Islet precursor cell (in vitro differentiated cells): ENCODE measurements at regions not wholly inside any gene's neighbourhood (a gene's known extent, or its start where the extent isn't known, plus 50 kb on each side); places are given as distances from the start of the nearest gene placed in this dataset.

Experiments used
- DNase-seq: peaks from one replicate; pipeline ENCODE4 v3.0.0-alpha.2; 2018

DNA sequence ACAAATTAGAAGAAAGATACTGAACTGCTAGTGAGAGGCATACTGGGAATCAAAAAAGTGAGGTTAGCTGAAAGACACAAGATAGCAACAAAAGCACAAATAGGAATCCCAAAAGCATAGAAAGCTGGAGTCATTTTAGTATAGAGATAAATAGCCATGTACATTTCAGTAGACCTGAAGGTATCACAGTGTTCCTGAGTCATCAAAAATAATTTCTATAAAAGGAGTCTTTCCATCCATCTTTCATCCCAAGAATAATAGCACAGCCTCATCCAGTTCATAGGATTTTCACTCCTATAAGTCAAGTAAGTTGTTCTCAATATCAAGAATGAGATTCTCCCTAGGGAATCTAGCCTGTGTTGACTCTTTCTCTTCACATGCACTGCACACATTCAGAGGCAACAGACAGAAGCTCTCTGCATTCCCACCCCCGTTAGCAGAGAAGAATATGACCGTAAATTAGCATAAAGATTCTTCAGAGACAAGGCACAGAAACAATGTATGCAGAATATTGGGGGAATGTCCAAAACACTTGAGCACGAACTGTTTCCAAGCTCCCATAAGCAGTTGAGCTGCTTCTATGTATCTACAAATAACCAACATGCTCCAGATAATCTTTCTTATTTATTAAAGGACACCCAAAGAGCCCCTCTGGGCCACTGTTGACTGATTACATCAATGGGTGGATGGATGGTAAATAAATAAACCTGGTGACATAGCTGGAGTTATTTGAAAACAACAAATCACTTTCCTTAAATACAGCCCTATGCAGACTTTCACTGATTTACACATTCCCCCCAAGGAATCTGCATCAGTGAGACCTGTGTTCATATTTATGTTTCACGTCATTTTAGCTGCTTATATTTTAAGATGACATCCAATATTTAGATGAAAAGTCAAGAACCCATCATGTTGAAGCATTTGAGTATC is 174.5 kb upstream of the PKDCC start:
- DNase-seq = no peak

- DNase-seq = peak; percentile 22
Measured at GRCh38 chr2:41877114-41877678, 170.6 kb upstream of the PKDCC start.

DNA sequence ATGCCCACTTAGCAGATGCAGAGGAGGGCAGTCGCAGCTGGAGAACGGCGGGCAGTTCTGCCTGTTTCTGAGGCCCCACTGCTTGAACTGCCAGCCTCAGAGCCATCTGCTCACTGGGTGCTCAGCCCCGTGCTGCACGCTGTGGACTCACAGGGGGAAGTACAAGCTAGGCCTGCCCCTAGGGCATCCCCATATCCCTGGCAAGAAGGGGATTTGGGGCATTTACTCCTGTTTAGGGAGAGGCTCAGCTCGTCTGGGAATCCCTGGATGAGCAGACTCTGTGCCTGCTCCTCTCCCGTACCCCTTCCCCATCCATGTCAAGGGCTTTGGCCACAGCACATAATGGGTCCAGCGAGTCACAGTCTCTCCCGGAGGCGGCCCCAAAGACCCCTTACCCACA is 169.8 kb upstream of the PKDCC start:
- DNase-seq = peak; percentile 53

DNA sequence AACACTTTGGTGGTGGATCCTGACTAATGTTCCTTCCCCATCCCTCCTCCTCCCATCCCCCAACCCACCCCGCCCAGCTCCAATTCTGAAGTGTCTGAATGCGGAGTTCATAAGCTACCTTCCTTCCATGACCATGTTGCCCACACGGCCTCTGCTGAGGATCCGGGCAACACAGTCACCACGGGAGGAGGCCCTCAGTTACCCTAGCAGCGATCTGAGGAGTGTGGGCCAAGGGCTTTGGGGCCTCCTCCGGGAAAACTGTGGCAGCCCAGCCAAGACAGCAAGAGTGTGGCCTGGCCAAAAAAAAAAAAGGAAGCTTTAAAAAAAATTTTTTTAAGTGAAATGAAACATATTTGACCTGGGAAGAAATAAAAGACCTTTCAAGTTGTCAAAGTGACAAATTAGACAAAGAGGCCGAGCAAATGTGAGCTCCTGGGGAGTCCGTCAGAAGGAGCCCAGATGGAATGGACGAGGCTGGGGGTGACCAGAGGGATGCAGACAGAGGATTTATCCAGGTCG is 169.0 kb upstream of the PKDCC start:
- peak; percentile 41 for DNase-seq

DNA sequence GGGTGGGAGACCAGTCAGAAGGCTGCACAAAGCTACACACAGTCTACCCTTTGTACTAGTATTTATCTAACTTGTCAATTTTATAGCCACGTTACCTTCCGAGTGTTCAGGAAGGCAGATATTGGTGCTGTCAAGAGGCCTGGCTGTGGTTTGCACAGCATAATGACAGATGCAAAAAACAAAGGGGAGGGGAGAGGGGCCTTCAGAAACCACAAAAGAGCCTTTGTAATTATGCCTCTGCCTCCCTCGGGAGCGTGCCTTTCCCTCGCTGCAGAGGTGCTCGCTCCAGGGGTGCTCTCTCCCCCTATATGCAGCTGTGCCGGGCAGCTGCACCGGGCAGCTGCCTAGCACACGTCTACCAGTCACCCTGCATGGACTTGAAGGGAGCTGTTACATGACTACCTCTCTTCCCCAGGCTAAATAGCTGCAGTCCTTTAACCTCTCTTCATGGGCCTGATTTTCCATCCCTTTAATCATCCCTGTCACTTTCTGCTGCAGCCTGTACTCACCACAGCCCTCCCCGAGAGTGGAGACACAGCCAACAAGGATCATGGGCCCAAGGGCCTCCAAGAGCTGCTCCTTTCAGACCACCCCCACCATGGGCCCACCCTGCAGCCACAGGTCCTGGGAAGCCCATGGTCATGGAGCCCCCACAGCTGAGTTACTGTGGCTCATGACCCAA is 168.4 kb upstream of the PKDCC start:
- DNase-seq = peak; percentile 81

DNA sequence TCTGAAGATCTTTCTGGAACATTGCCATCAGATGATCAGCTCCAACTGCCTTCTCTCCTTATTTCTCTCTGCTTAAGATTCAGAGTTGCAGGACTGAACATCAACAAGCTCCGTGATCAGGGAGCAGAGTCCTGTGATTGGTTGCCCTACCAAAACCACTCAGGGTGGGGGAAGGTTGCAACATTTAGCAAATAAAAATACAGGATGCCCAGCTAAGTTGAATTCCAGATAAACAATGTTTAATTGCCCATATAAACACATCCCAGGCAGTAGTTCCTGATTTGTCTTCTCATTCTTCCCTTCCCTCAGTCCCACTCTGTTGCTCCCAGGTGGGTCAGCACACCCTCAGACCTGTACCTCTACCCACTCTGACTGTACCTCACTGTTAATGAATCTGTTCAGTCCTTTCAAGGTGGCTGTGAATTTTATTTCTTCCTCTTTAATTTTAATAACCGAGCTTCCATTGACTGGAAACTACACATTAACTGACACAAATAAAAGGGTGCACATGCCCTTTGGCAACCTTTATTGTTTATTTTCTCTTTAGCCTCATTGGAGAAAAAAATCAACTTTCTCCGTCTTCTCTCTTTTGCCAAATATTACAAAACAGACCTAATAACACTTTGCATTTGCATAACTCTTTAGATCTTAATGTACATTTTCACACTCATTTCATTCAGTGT is 167.1 kb upstream of the PKDCC start:
- peak; percentile 10 for DNase-seq

DNA sequence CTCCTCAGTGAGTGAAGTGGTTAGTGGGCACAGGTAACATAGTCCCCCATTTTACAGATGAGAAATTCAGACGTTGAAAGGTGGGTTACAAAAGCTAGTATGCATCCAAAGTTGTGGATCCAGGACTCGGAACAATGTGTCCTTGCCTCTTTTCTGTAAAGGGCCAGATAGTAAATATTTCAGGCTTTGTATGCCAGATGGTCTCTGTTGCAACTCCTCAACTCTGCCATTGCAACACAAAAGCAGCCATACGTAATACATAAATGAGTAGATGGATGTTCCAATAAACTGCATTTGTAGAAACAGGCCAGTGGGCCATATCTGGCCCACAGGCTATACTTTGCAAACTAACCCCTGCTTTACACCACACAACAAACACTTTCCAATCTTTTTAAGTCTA is 166.6 kb upstream of the PKDCC start:
- no peak for DNase-seq

DNA sequence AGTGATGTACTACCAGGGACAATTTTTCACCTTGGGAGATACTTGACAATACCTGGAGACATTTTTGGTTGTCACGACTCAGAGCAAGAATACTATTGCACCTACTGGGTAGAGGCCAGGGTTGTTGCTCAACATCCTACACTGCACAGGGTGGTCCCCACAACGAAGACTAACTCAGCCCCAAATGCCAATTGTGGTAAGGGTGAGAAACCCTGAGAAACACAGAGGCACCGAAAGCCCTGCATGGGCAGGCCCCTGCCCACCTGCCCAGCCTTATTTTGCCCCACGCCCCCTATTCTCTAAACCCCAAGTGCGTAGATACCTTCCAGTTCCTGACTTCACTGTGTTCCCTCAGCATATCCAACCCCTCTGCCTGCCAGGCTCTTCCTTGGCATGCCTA is 163.1 kb upstream of the PKDCC start:
- DNase-seq = no peak

DNA sequence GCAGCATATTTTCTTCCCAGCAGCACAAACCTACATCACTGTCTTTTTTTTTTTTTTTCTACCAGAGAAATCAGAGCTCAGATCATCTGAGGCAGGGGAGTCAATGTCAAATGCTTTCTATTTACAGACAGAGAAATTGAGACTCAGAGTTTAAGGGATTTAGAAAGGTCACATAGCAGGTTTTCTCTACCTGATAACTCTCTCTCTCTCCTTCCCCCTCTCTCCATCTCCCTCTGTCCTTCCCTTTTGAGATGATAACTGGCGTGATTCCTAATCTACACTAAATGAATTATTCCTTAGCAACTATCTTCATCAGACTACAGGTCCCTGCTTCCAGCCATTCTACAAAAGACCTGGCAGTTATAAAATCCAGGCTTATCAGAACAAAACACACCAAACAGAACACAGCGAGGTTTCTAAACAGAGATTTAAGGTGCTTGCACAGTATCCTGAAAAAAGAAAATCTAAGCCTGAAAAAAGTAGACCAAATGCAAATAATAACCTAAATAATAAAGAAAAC is 161.6 kb upstream of the PKDCC start:
- DNase-seq = no peak

- no peak for DNase-seq
Measured at GRCh38 chr2:41886757-41887156, 161.1 kb upstream of the PKDCC start.

DNA sequence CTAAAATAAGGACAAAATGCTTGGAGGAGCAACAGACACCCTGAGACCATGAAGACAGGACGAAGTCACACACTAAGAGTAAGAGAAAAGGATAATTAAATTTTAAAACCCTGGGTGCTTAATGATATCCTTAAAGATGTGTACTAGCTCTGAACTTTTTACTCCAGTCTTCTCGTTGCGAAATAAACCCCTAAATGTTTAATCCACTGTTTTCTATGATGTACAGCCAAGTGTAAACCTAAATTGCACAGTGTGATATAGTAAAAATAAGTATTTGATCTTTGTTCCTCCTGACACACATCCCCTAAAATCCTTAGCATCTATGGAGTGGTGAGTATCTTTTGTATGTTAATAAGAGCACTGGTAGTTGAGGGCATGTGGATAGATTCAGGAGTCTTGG is 157.5 kb upstream of the PKDCC start:
- DNase-seq = no peak

DNA sequence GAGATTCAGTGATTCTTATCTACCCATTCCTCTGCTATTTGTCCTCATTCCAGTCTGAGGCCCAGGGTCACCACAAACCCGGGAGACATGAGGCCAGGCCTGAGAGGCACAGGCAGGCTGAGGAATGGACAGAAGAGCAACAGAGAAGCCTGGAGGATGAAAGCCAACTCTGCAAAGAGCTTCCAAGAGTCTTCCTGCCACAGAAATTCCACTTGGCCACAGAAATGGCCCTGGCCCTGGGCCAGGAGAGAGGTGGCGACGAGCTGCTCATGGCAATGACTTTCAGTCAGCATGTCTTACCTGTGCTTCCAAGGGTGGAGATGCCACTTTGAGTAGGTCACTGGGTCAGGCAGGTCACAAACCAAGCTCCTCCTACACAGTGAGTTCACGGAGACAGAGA is 155.3 kb upstream of the PKDCC start:
- no peak for DNase-seq

DNA sequence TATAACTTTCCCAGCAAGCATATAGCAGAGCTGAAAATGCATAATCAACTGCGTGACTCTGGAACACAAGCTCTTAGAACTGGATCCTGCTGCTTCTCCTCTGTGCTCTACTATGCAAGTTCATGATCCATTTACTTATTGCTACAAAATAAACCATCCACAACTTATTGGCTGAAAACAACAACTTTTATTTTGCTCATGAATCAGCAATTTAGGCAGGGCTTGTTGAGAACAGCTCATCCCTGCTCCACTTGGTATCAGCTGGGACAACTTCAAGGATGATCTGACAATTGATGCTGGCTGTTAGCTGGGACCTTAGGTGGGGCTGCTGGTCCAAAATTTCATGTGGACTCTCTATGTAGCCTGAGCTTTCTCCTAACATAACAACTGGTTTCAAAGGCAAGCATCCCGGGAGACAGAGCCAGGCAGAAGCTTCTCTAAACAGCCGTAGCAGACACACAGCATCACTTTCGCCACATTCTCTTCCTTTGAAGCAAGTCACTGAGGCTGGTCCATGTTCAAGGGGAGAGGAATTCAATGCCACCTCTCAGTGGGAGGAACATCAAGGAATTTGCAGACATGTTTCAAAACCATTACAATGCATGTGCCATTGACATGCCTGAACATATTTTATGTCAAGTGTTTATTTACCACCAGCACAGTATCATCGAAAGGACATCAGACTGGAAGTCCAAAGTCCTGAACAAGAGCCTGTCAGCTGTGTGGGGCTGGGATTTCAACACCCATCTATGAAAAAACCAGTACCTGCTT is 153.1 kb upstream of the PKDCC start:
- DNase-seq = no peak

- no peak for DNase-seq
Measured at GRCh38 chr2:41895334-41895664, 152.5 kb upstream of the PKDCC start.

- no peak for DNase-seq
Measured at GRCh38 chr2:41896186-41896846, 151.5 kb upstream of the PKDCC start.

DNA sequence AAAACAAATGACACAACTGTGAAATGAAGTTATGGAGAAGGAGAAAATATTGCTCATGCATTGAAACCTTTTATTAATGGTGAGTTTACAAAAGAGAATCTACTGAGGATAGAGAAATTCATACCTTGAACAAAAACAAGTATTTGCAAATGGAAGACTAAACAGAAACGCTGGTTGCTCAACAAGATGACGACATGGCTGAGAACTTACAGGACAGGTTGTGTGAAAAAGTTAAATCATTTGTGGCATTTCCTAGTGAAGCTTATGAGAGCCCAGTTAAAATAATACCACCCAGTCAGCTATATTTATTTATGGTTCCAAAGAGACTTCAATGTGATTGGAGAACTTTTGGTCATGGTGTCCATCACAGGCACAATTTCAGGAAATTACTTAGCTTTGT is 148.6 kb upstream of the PKDCC start:
- DNase-seq = no peak

GRCh38 chr2:41900101-41900577 is 147.7 kb upstream of the PKDCC start:
- no peak for DNase-seq

DNA sequence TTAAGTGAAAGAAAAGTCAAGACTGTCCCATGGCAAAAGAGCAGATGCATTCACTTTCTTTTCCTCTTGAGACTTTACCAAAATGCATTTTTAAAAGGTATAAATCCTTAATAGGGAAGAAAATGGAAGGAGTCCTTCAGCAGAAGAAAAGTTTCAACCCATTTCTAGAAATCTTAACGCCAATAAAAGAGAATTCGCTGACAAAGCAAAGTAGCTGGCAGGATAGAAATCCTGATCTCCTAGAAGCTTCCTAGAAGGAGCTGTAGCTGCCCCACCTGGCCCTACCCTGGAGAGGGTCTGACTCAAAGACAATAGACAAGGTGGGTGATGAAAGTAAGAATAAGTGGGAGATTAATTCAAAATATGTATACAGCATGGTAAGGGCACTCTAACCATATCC is 144.9 kb upstream of the PKDCC start:
- no peak for DNase-seq

DNA sequence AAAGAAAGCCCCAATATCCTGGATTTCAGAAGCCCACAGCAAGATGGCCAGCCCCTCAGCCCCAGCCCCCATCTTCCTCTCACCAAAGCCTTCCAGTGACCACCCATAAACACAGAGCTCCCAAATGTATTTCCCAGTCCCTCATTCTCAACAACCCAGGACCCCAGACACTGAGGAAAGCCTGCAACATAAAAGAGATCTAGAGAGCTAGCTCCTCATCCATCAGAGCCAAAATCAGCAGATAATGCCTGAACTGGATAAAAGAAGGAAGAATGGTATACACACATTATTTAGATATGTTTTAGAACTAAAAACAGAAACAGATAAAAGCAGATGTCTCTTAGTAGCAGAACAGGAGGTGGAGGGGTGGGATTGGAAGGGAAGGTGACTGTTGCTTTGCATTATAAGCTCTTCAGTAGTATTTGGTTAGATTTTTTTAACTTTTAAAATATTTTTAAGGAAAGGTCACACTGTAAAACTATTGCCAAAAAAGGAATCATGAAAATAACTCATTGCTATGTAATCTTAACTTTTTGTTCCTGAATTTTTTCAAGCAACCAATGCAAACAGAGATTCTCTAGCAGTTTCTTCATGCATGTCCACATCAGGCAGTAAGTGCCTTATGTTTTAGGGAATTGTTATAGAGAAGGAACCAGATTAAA is 144.2 kb upstream of the PKDCC start:
- DNase-seq = no peak

- no peak for DNase-seq
Measured at GRCh38 chr2:41904459-41904858, 143.4 kb upstream of the PKDCC start.
